Glomerular endothelial cell (primary cell): ENCODE measurements at regions not wholly inside any gene's neighbourhood (a gene's known extent, or its start where the extent isn't known, plus 50 kb on each side); places are given as distances from the start of the nearest gene placed in this dataset.

Source experiments
- DNase-seq: peaks from one replicate; pipeline ENCODE4 v3.0.0-alpha.2; 2011; ENCODE audit warnings: low read depth, low spot score; ENCODE audit errors: extremely low read depth

- no peak for DNase-seq
Measured at GRCh38 chr3:153596401-153596800, 434.4 kb downstream of the RAP2B start.

GRCh38 chr3:153599685-153600084, 437.7 kb downstream of the RAP2B start:
- no peak for DNase-seq

GRCh38 chr3:153600896-153601295, 438.9 kb downstream of the RAP2B start:
- no peak for DNase-seq

GRCh38 chr3:153601374-153601853, 439.4 kb downstream of the RAP2B start:
- no peak for DNase-seq

GRCh38 chr3:153602801-153603200, 440.8 kb downstream of the RAP2B start:
- no peak for DNase-seq

GRCh38 chr3:153614140-153614539, 452.1 kb downstream of the RAP2B start:
- no peak for DNase-seq

- no peak for DNase-seq
Measured at GRCh38 chr3:153614563-153614962, 452.5 kb downstream of the RAP2B start.

GRCh38 chr3:153615863-153616262, 453.8 kb downstream of the RAP2B start:
- DNase-seq = no peak

GRCh38 chr3:153617463-153617862, 455.4 kb downstream of the RAP2B start:
- no peak for DNase-seq

GRCh38 chr3:153618176-153618575, 456.1 kb downstream of the RAP2B start:
- DNase-seq = no peak

- DNase-seq = no peak
Measured at GRCh38 chr3:153619268-153619667, 457.2 kb downstream of the RAP2B start.

- DNase-seq = no peak
Measured at GRCh38 chr3:153621953-153622352, 459.9 kb downstream of the RAP2B start.

GRCh38 chr3:153623834-153624233, 461.8 kb downstream of the RAP2B start:
- no peak for DNase-seq

- no peak for DNase-seq
Measured at GRCh38 chr3:153624310-153625030, 462.4 kb downstream of the RAP2B start.

GRCh38 chr3:153625506-153625905, 463.5 kb downstream of the RAP2B start:
- DNase-seq = no peak

GRCh38 chr3:153626158-153626557, 464.1 kb downstream of the RAP2B start:
- no peak for DNase-seq

GRCh38 chr3:153628591-153628990, 466.6 kb downstream of the RAP2B start:
- DNase-seq = peak; percentile 96

- no peak for DNase-seq
Measured at GRCh38 chr3:153629148-153629547, 467.1 kb downstream of the RAP2B start.

- no peak for DNase-seq
Measured at GRCh38 chr3:153631102-153631501, 469.1 kb downstream of the RAP2B start.

GRCh38 chr3:153631664-153632063, 469.6 kb downstream of the RAP2B start:
- no peak for DNase-seq

- no peak for DNase-seq
Measured at GRCh38 chr3:153633407-153633806, 471.4 kb downstream of the RAP2B start.

- DNase-seq = no peak
Measured at GRCh38 chr3:153634683-153635082, 472.7 kb downstream of the RAP2B start.

GRCh38 chr3:153639631-153640030, 477.6 kb downstream of the RAP2B start:
- DNase-seq = no peak
